HEK293T (cell line): ENCODE measurements at regions not wholly inside any gene's neighbourhood (a gene's known extent, or its start where the extent isn't known, plus 50 kb on each side); places are given as distances from the start of the nearest gene placed in this dataset.

Source experiments
- BHLHE40 ChIP-seq: fragments of 450-650 bp; IDR thresholded peaks from 2 replicates; pipeline ENCODE4 v1.6.1; 2016; ENCODE audit warnings: mild to moderate bottlenecking, moderate library complexity, borderline replicate concordance
- CTBP1 ChIP-seq: fragments of 450-650 bp; IDR thresholded peaks from 2 replicates; pipeline ENCODE4 v1.6.1; 2016; ENCODE audit warnings: borderline replicate concordance
- ELF4 ChIP-seq: fragments of 450-650 bp; IDR thresholded peaks from 2 replicates; pipeline ENCODE4 v1.6.1; 2017; ENCODE audit warnings: antibody characterized with exemption
- FOXM1 ChIP-seq: fragments of 450-650 bp; IDR thresholded peaks from 2 replicates; pipeline ENCODE4 v1.6.1; 2017; ENCODE audit warnings: mild to moderate bottlenecking, borderline replicate concordance
- HDGF ChIP-seq: fragments of 450-650 bp; IDR thresholded peaks from 2 replicates; pipeline ENCODE4 v1.6.1; 2017; ENCODE audit warnings: antibody characterized with exemption, borderline replicate concordance
- L3MBTL2 ChIP-seq: fragments of 450-650 bp; conservative IDR thresholded peaks from 2 replicates; pipeline ENCODE4 v1.6.1; 2016; ENCODE audit warnings: mild to moderate bottlenecking
- LEF1 ChIP-seq: fragments of 450-650 bp; IDR thresholded peaks from 2 replicates; pipeline ENCODE4 v1.6.1; 2017; ENCODE audit warnings: mild to moderate bottlenecking, borderline replicate concordance
- NFRKB ChIP-seq: fragments of 450-650 bp; IDR thresholded peaks from 2 replicates; pipeline ENCODE4 v1.6.1; 2016; ENCODE audit warnings: mild to moderate bottlenecking, moderate library complexity
- PKNOX1 ChIP-seq: fragments of 450-650 bp; IDR thresholded peaks from 2 replicates; pipeline ENCODE4 v1.6.1; 2016
- SP1 ChIP-seq: fragments of 450-650 bp; IDR thresholded peaks from 2 replicates; pipeline ENCODE4 v1.6.1; 2017
- SUZ12 ChIP-seq: fragments of 450-650 bp; IDR thresholded peaks from 2 replicates; pipeline ENCODE4 v1.6.1; 2016; ENCODE audit warnings: mild to moderate bottlenecking
- TARDBP ChIP-seq: fragments of 450-650 bp; IDR thresholded peaks from 2 replicates; pipeline ENCODE4 v1.6.1; 2016
- ZNF384 ChIP-seq: fragments of 450-650 bp; IDR thresholded peaks from 2 replicates; pipeline ENCODE4 v1.6.1; 2016

- TF ChIP-seq FOXM1 (no peak), NFRKB (no peak), TARDBP (no peak), SP1 (no peak), ELF4 (no peak), ZNF384 (no peak), LEF1 (no peak), BHLHE40 (no peak), SUZ12 (no peak), CTBP1 (no peak), HDGF (no peak), L3MBTL2 (no peak), PKNOX1 (no peak)
These were observed 118.1 kb downstream of the EBLN2 start for GRCh38 chr3:73179601-73180000.
